SKM-1 treated with dmso at 0.1 percent for 144 hours (cell line): ENCODE measurements at regions not wholly inside any gene's neighbourhood (a gene's known extent, or its start where the extent isn't known, plus 50 kb on each side); places are given as distances from the start of the nearest gene placed in this dataset.

ENCODE experiments used
- DNase-seq: peaks from one replicate; lab custom pipeline; 2025; ENCODE audit not compliant: unreplicated experiment; lab: John Stamatoyannopoulos, UW

- DNase-seq = no peak
Measured at GRCh38 chr1:117678246-117678977, 72.6 kb downstream of the TENT5C start.

DNA sequence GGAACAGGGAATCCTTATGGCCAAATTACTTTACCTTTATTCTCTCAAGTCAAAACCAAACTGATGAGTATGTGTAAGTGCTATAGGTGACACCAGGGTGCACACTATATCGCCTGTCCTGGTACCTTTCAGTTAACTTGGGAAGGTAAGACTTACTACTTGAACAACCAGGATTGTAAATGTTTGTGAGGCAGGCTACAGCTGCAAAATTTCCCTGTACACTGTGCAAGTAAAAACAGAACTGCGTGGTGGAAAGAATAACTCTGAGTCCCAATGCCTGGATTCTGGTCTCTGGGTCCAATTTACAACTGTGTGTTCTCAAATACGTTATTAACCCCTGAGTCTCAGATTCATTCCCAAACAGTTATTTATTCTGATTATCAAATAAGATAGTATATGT, 73.5 kb downstream of the TENT5C start:
- DNase-seq = no peak

DNA sequence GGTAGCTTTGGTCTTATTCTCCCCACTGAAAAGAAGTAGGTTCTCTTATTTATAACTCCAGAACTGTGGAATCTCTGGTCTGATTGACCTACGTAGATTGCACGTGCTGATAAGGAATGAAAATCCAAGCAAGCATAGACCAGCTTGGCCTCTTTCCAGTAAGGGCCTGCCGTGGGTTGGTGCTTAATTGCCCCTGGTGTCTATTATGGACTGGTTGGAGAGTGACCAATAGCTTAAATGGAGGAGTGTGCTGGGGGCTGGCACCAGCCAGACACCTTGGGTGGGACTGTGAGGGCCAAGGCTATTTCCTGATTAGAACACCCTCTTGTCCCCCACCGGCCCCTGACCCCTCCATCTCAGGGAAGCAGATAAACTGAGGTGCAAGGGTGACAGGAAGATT, 74.0 kb downstream of the TENT5C start:
- DNase-seq = no peak

GRCh38 chr1:117680316-117681002, 74.6 kb downstream of the TENT5C start:
- DNase-seq = no peak

GRCh38 chr1:117681093-117681900, 75.4 kb downstream of the TENT5C start:
- no peak for DNase-seq

GRCh38 chr1:117681901-117682250, 76.0 kb downstream of the TENT5C start:
- DNase-seq = no peak

DNA sequence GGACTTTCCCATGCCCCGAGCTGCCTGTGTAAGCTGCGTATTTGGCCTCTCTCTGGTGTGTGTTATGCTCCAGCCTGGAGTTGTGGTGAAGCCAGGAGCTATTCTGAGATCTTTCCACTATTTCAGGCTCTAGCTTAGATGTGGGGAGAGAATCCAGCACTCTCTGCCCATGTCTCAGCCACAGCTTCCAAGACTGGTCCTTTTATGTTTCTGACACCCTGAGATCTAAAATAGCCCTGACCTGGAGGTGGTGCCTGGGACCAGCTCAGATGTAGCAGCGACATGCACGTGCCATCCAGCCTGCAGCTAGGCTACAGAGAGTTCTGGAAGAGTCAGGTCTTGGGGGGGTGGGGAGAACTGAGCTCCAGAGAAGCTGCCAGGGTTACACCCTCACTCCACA, 76.5 kb downstream of the TENT5C start:
- no peak for DNase-seq

DNA sequence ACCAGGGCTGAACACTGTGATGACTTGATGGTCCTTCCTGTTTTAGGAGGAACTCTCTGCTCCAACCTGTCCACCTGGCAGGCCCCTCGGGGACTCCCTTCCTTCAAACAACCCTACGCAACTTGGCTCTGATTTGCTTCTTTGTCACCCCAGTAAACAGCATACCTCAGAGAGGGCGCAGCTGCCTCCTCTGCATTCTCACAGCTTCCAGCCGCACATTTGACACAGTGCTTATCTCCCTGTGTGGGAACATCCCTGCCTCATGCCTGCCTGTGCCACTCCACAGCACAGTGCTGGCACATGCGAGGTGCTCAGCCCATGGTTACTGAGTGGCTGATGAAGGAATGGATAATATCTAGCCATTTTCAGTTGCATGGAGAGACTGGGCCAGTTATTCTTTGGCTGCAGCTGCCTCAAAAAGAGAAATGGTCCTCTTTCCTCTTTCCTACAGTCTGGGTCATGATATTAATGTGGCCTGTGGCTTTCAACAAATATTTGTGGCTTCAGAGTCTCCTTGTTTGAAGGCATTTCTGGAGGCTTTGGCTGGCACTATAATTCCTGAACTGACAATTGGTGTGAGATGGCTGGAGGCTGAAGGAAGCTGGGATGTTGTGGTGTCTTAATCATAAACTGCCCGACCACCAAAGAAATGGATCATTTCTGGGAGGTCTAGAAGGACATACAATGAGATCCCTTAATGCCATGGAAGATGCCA, 77.9 kb downstream of the TENT5C start:
- DNase-seq = no peak

- no peak for DNase-seq
Measured at GRCh38 chr1:117685936-117686806, 80.3 kb downstream of the TENT5C start.

DNA sequence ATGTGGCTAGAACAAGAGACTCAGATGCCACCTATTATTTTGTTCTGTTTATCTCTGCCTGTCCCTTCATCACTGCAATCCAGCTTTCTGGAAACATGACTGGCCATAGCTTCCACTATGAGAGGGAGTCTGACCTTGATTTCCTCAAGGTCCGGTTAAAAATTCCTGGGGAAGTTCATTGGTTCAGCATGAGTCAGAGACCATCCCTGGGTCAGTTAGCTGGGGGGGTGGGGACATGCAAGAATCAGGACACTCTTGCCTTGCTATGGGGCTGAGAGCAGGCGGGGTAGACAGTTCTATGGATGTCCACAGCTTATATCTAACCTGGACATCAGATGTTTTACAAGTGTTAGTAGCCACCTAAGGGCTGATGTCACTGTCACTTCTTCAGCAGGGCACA, 81.1 kb downstream of the TENT5C start:
- no peak for DNase-seq

DNA sequence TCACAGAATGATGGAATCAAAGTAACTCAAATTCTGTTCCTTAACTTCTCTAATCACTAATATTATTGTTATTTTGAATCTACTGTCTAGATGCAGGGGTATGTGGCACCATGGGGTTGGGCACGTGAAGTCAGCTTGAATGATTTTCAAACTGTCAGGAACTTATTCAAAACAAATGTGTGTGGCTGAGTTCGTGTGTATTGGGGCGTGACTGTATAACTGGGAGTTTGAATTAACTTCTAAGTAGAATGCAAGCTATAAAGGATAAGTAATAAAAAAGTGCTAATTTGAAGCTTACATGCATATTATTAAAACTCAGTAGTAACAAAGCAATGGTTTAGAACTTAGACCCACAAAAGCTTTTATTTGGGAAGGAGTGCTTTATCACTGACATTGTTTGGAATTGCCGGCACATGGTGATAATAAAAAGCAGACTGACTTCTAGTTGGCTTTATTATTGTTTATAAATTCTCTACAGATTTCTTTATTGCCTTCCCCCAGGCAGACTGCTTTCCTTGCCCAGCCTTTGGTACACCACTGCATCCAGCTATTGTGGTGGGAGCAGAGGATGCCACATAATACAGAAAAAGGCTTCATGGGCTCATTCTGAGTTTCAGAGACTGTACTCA, 84.3 kb downstream of the TENT5C start:
- no peak for DNase-seq

- DNase-seq = no peak
Measured at GRCh38 chr1:117691942-117692341, 86.1 kb downstream of the TENT5C start.

DNA sequence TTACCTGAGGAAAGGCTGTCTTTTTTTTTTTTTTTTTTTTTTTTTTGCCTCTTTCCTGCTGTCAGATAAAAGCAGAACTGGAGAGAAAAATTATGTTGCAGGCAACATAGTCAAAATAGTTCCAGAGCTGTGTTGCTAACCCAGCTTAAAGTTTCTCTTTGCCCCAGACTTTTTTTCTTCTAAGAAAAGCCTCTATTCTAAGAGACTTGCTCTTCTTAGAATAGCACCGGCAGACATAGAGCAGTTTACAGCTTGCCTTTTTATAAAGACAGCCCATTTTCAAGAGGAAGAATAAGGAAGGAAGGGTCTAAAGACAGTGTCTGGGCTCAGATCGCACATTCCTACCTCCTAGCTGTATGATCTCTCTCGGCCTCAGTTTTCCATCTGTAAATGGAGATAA, 88.7 kb downstream of the TENT5C start:
- no peak for DNase-seq

- no peak for DNase-seq
Measured at GRCh38 chr1:117695796-117696490, 90.1 kb downstream of the TENT5C start.

- DNase-seq = no peak
Measured at GRCh38 chr1:117696561-117696960, 90.7 kb downstream of the TENT5C start.

DNA sequence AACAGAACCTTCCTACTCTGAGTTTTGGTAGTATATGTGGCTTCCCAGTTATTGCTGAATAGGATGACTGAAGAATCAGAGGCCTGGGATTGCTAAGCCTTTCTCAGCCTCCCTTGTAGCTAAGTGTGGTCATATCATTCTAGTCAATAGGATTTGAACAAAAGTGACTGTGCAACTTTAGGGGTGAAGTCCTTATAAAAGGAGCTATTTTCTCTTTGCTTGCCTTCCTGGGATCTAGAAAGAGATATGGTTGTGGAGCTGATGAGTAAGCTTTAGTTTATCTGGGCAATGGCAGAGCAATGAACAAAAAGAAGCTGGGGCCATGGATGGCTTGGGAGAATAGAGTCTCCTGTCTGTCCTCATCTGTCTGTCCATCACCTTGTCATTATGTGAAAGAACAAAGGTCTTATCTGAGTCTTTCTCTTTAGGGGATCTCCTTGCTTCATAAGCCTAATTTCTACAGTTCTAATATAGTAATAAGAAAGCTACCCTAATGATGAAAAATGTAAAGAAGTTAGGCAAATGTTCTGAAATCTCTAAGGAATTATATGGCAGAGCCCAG, 91.5 kb downstream of the TENT5C start:
- no peak for DNase-seq

GRCh38 chr1:117698398-117699160, 92.7 kb downstream of the TENT5C start:
- DNase-seq = peak; percentile 22

DNA sequence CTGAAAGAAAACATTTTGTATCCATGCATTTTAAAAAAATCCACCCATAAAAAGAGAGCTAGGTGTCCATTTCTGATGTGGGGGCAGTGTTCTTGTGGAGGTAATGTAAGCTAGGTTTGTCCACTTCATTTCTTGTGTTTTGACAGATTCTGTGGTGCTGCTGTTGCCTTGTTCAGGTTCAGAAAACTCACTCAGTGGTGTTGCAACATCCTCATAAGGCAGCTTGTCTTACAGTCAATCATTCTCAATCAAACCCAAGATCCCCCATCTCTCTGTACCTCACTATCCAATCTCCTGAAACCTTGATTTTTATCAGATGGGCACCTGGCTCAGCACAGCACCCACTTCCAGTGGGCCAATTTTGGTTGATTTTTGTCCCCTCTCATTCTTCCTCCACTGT, 94.1 kb downstream of the TENT5C start:
- DNase-seq = no peak
